ENCODE measurements at regions not wholly inside any gene's neighbourhood (a gene's known extent, or its start where the extent isn't known, plus 50 kb on each side); places are given as distances from the start of the nearest gene placed in this dataset.

DNA sequence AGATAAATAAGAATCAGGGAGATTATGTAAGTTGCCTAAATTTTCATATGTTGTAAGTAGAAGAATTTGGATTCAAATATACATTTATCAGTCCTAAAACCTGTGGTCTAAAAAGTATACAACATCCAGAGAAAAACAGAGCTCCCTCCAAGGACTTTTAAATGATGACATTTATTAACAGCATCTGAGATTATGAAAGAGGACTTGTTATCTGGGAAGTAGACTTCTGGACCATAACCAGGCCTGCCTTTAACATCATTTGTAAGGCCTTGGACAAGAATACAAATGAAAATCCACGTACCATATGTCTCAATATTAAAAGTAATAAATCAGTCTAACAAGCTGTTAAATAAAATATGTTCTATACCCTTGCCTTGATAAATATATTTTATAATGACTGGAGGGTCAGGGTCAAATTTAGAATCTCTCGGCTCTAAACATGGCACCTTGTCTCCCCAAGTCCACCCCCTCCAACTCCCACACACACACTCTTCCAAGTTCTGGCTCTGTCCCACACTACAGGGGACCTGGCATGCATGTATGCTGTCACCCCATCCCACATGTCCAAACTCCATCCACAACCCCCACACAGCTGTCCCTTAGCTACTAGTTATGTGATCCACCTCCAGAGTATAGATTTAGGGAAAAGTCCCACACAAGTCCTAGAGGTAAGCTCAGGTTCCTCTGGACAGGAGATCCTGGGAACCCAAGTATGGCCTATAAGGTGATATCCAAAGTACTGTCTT, 382.6 kb downstream of the CDH2 start (continued):
- TF ChIP-seq, protein P1, sequence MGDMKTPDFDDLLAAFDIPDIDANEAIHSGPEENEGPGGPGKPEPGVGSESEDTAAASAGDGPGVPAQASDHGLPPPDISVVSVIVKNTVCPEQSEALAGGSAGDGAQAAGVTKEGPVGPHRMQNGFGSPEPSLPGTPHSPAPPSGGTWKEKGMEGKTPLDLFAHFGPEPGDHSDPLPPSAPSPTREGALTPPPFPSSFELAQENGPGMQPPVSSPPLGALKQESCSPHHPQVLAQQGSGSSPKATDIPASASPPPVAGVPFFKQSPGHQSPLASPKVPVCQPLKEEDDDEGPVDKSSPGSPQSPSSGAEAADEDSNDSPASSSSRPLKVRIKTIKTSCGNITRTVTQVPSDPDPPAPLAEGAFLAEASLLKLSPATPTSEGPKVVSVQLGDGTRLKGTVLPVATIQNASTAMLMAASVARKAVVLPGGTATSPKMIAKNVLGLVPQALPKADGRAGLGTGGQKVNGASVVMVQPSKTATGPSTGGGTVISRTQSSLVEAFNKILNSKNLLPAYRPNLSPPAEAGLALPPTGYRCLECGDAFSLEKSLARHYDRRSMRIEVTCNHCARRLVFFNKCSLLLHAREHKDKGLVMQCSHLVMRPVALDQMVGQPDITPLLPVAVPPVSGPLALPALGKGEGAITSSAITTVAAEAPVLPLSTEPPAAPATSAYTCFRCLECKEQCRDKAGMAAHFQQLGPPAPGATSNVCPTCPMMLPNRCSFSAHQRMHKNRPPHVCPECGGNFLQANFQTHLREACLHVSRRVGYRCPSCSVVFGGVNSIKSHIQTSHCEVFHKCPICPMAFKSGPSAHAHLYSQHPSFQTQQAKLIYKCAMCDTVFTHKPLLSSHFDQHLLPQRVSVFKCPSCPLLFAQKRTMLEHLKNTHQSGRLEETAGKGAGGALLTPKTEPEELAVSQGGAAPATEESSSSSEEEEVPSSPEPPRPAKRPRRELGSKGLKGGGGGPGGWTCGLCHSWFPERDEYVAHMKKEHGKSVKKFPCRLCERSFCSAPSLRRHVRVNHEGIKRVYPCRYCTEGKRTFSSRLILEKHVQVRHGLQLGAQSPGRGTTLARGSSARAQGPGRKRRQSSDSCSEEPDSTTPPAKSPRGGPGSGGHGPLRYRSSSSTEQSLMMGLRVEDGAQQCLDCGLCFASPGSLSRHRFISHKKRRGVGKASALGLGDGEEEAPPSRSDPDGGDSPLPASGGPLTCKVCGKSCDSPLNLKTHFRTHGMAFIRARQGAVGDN (IDR thresholded peaks at IDR 0.05), result no peak
- no peak for TF ChIP-seq KAT2A (conservative IDR thresholded peaks at IDR 0.05; ENCODE audit: control insufficient read depth, low read depth, low read length)
- no peak for TF ChIP-seq PAX5 (IDR thresholded peaks at IDR 0.05; ENCODE audit: borderline replicate concordance, low read depth, low read length)
- no peak for TF ChIP-seq GATAD2B (conservative IDR thresholded peaks at IDR 0.05; ENCODE audit: low read depth)
- no peak for TF ChIP-seq EP300 (IDR thresholded peaks at IDR 0.05; ENCODE audit: borderline replicate concordance in 1 of 2, control insufficient read depth in 1 of 2, low read depth in 2 of 2, low read length in 2 of 2)
- no peak for TF ChIP-seq JUND (IDR thresholded peaks at IDR 0.05; ENCODE audit: low read depth, low read length)

DNA sequence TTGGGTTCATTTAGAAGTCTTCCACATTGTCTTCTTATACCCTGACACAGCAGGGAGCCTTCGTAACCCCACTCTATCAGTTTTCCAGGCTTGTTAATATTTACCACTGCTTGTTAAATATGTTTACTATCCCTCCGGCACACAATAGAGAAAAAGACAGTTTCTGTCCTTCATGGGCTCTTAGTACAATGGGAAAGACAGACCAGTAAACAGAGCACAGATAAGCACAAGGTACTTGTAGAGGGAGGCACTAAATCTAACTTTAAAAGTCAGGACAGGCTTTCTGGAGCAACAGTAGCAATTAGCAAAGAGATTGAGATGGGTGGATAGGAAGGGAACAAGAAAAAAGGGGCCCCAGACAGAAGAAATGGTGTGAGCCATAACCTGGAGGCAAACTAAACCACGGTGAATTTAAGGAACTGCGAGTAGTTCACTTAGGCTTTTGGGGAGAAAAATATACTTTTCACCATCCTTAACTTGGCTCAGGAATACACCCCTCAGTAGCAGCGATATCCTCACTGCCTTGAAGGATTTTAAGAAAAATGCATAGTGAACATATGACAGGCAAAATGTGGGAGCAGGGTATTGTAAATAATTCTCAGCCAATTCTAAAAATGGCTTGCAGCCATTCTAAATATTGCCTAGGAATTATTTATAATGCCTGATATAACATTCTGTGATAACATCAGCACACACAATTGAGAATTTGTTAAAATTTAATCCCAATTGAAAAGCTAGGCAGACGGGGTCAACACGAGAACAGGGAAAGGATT, 383.7 kb downstream of the CDH2 start:
- CTCF ChIA-PET, result no interaction called here
- DNase-seq (ENCODE audit: low read depth, low spot score), result no peak
- in situ Hi-C loops (cut with MboI), result no loop called here

More for the DNA sequence above, 383.7 kb downstream of the CDH2 start:
- Histone ChIP-seq H3K27ac (ENCODE audit: control insufficient read depth, insufficient read depth) (no peak overlapping the region), H3K27me3 (replicated peaks in 1 of 2; ENCODE audit: control insufficient read depth in 2 of 2, insufficient read depth in 2 of 2, low read length in 1 of 2) (no peaks in the 10 kb centered on the region), H2AFZ (ENCODE audit: control insufficient read depth, low read depth, low read length) (no peak overlapping the region), H3K4me3 (no peak overlapping the region), H3K36me3 (ENCODE audit: control insufficient read depth in 2 of 2, insufficient read depth in 2 of 2, low read length in 1 of 2) (no peaks in the 10 kb centered on the region), H3K4me2 (ENCODE audit: control insufficient read depth, insufficient read depth) (no peak overlapping the region), H3K4me1 (ENCODE audit: control insufficient read depth, insufficient read depth, low read length) (no peaks in the 10 kb centered on the region), H3K9me3 (replicated peaks; ENCODE audit: control insufficient read depth, insufficient read depth, low read length) (no peaks in the 10 kb centered on the region), H4K20me1 (ENCODE audit: control insufficient read depth, insufficient read depth) (no peaks in the 10 kb centered on the region), H3K79me2 (ENCODE audit: control insufficient read depth, insufficient read depth, low read length) (no peaks in the 10 kb centered on the region), H3K9ac (ENCODE audit: control insufficient read depth, insufficient read depth, low read length) (no peak overlapping the region)
- FAIRE-seq, result no peak
- ATAC-seq, result no peak
- TF ChIP-seq MTA3 (IDR thresholded peaks at IDR 0.05; ENCODE audit: borderline replicate concordance, low read length) (no peak), NFIC (IDR thresholded peaks at IDR 0.05; ENCODE audit: low read depth, low read length) (no peak)
- TF ChIP-seq, protein P2, sequence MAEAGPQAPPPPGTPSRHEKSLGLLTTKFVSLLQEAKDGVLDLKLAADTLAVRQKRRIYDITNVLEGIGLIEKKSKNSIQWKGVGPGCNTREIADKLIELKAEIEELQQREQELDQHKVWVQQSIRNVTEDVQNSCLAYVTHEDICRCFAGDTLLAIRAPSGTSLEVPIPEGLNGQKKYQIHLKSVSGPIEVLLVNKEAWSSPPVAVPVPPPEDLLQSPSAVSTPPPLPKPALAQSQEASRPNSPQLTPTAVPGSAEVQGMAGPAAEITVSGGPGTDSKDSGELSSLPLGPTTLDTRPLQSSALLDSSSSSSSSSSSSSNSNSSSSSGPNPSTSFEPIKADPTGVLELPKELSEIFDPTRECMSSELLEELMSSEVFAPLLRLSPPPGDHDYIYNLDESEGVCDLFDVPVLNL (IDR thresholded peaks at IDR 0.05; ENCODE audit: low read depth, low read length), result no peak
- TF ChIP-seq, protein P3, sequence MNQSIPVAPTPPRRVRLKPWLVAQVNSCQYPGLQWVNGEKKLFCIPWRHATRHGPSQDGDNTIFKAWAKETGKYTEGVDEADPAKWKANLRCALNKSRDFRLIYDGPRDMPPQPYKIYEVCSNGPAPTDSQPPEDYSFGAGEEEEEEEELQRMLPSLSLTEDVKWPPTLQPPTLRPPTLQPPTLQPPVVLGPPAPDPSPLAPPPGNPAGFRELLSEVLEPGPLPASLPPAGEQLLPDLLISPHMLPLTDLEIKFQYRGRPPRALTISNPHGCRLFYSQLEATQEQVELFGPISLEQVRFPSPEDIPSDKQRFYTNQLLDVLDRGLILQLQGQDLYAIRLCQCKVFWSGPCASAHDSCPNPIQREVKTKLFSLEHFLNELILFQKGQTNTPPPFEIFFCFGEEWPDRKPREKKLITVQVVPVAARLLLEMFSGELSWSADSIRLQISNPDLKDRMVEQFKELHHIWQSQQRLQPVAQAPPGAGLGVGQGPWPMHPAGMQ (IDR thresholded peaks at IDR 0.05; ENCODE audit: borderline replicate concordance), result no peak
- TF ChIP-seq, protein P4, sequence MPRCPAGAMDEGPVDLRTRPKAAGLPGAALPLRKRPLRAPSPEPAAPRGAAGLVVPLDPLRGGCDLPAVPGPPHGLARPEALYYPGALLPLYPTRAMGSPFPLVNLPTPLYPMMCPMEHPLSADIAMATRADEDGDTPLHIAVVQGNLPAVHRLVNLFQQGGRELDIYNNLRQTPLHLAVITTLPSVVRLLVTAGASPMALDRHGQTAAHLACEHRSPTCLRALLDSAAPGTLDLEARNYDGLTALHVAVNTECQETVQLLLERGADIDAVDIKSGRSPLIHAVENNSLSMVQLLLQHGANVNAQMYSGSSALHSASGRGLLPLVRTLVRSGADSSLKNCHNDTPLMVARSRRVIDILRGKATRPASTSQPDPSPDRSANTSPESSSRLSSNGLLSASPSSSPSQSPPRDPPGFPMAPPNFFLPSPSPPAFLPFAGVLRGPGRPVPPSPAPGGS (IDR thresholded peaks at IDR 0.05; ENCODE audit: borderline replicate concordance, insufficient read depth, low read depth, low read length, poor library complexity, severe bottlenecking), result no peak
- BruUV-seq (replicated peaks), result no TSS peak
- SMC1A ChIA-PET (ENCODE audit: uncharacterized antibody, unreplicated experiment), result no interaction called here
- RAD21 ChIA-PET (ENCODE audit: unreplicated experiment), result no interaction called here
- POLR2A ChIA-PET, result no interaction called here
- intact Hi-C loops (cut with micrococcal nuclease; ENCODE audit: unreplicated experiment), result loop anchor here (10.0 kb wide), 1 partner anchor 78 kb away; no protein-coding TSS in a partner anchor
- 29% methylated on average over 7 of the region's 7 CpGs for WGBS (ENCODE audit: insufficient coverage, insufficient replicate concordance, low lambda C conversion rate, missing lambda C conversion rate)

Data from GM12878 (cell line).